ENCODE measurements at regions not wholly inside any gene's neighbourhood (a gene's known extent, or its start where the extent isn't known, plus 50 kb on each side); places are given as distances from the start of the nearest gene placed in this dataset.

GRCh38 chr3:159771865-159772611 lies 216.6 kb upstream of the IL12A start:
- Histone ChIP-seq H3K4me1 (ENCODE audit: insufficient read depth) (no peaks in the 10 kb centered on the region), H3K79me2 (peaks cover 45% of the 10 kb centered on the region), H3K27ac (no peak overlapping the region), H3K36me3 (replicated peaks; ENCODE audit: insufficient read depth, low read depth) (no peaks in the 10 kb centered on the region), H3K9me2 (replicated peaks; ENCODE audit: insufficient read depth) (no peaks in the 10 kb centered on the region), H4K20me1 (ENCODE audit: insufficient read depth, poor library complexity, severe bottlenecking) (no peaks in the 10 kb centered on the region), H2AFZ (no peak overlapping the region), H3K4me2 (no peak overlapping the region), H3K9me3 (ENCODE audit: low read depth) (no peaks in the 10 kb centered on the region), H3K4me3 (no peak overlapping the region), H3K27me3 (no peaks in the 10 kb centered on the region)
- TF ChIP-seq CTCF (IDR thresholded peaks at IDR 0.05; ENCODE audit: poor library complexity) (no peak), EZH2phosphoT487 (IDR thresholded peaks at IDR 0.05; ENCODE audit: low read depth, severe bottlenecking, unreplicated experiment) (no peak), EZH2 (IDR thresholded peaks at IDR 0.05; ENCODE audit: borderline replicate concordance) (no peak)
- no peak for DNase-seq (ENCODE audit: low spot score)
- WGBS (ENCODE audit: low lambda C conversion rate, missing lambda C conversion rate), result 93% methylated on average over 11 of the region's 11 CpGs

GRCh38 chr3:159773706-159774105 lies 214.9 kb upstream of the IL12A start:
- no peak overlapping the region for H3K27ac ChIP-seq
- no peak for DNase-seq (ENCODE audit: low spot score)
- TF ChIP-seq EZH2phosphoT487 (IDR thresholded peaks at IDR 0.05; ENCODE audit: low read depth, severe bottlenecking, unreplicated experiment) (no peak), CTCF (IDR thresholded peaks at IDR 0.05; ENCODE audit: poor library complexity) (no peak), EZH2 (IDR thresholded peaks at IDR 0.05; ENCODE audit: borderline replicate concordance) (no peak)
- 97% methylated on average over 3 of the region's 3 CpGs for WGBS (ENCODE audit: low lambda C conversion rate, missing lambda C conversion rate)
- no peaks in the 10 kb centered on the region for H3K36me3 ChIP-seq (replicated peaks; ENCODE audit: insufficient read depth, low read depth)
- no peaks in the 10 kb centered on the region for H3K9me2 ChIP-seq (replicated peaks; ENCODE audit: insufficient read depth)
- H4K20me1 ChIP-seq (ENCODE audit: insufficient read depth, poor library complexity, severe bottlenecking), result no peaks in the 10 kb centered on the region
- H3K27me3 ChIP-seq, result no peaks in the 10 kb centered on the region
- H2AFZ ChIP-seq, result no peak overlapping the region
- no peaks in the 10 kb centered on the region for H3K9me3 ChIP-seq (ENCODE audit: low read depth)
- no peak overlapping the region for H3K4me3 ChIP-seq
- no peak overlapping the region for H3K4me2 ChIP-seq
- H3K4me1 ChIP-seq (ENCODE audit: insufficient read depth), result no peaks in the 10 kb centered on the region
- H3K79me2 ChIP-seq, result peaks cover 41% of the 10 kb centered on the region

GRCh38 chr3:159775372-159775961 lies 213.2 kb upstream of the IL12A start:
- Histone ChIP-seq H3K36me3 (replicated peaks; ENCODE audit: insufficient read depth, low read depth) (no peaks in the 10 kb centered on the region), H3K79me2 (peaks cover 32% of the 10 kb centered on the region), H3K4me3 (no peak overlapping the region), H3K27me3 (no peaks in the 10 kb centered on the region), H3K27ac (no peak overlapping the region), H3K9me3 (ENCODE audit: low read depth) (no peaks in the 10 kb centered on the region), H3K4me1 (ENCODE audit: insufficient read depth) (no peaks in the 10 kb centered on the region), H3K4me2 (no peak overlapping the region), H4K20me1 (ENCODE audit: insufficient read depth, poor library complexity, severe bottlenecking) (no peaks in the 10 kb centered on the region), H3K9me2 (replicated peaks; ENCODE audit: insufficient read depth) (no peaks in the 10 kb centered on the region), H2AFZ (no peak overlapping the region)
- WGBS (ENCODE audit: low lambda C conversion rate, missing lambda C conversion rate), result 47% methylated on average over 5 of the region's 5 CpGs
- DNase-seq (ENCODE audit: low spot score), result no peak
- no peak for TF ChIP-seq EZH2 (IDR thresholded peaks at IDR 0.05; ENCODE audit: borderline replicate concordance)

GRCh38 chr3:159776779-159777178 lies 211.9 kb upstream of the IL12A start:
- no peak overlapping the region for H2AFZ ChIP-seq
- no peaks in the 10 kb centered on the region for H3K27me3 ChIP-seq
- TF ChIP-seq EZH2 (IDR thresholded peaks at IDR 0.05; ENCODE audit: borderline replicate concordance) (no peak), EZH2phosphoT487 (IDR thresholded peaks at IDR 0.05; ENCODE audit: low read depth, severe bottlenecking, unreplicated experiment) (no peak), CTCF (IDR thresholded peaks at IDR 0.05; ENCODE audit: poor library complexity) (no peak)
- H3K36me3 ChIP-seq (replicated peaks; ENCODE audit: insufficient read depth, low read depth), result no peaks in the 10 kb centered on the region
- no peak for DNase-seq (ENCODE audit: low spot score)
- H3K27ac ChIP-seq, result no peak overlapping the region
- H3K9me2 ChIP-seq (replicated peaks; ENCODE audit: insufficient read depth), result no peaks in the 10 kb centered on the region
- H3K4me3 ChIP-seq, result no peak overlapping the region
- WGBS (ENCODE audit: low lambda C conversion rate, missing lambda C conversion rate), result 92% methylated on average over 4 of the region's 4 CpGs
- H3K9me3 ChIP-seq (ENCODE audit: low read depth), result no peaks in the 10 kb centered on the region
- H4K20me1 ChIP-seq (ENCODE audit: insufficient read depth, poor library complexity, severe bottlenecking), result no peaks in the 10 kb centered on the region
- H3K4me2 ChIP-seq, result no peak overlapping the region
- no peaks in the 10 kb centered on the region for H3K4me1 ChIP-seq (ENCODE audit: insufficient read depth)
- H3K79me2 ChIP-seq, result peaks cover 34% of the 10 kb centered on the region

Data from hepatocyte (in vitro differentiated cells).